Endothelial cell of umbilical vein (primary cell): ENCODE measurements at regions not wholly inside any gene's neighbourhood (a gene's known extent, or its start where the extent isn't known, plus 50 kb on each side); places are given as distances from the start of the nearest gene placed in this dataset.

Experiments used
- BruUV-seq: library from RNA; stranded (reverse); fragments of 400-500 nt; replicated peaks from 2 replicates; lab custom pipeline; 2021; lab: Mats Ljungman, UMichigan
- CTCF ChIA-PET: fragments of 300-600, 350-600 bp; sonication (Branson Sonifier 250); formaldehyde crosslinking; loops from one replicate; lab custom pipeline; 2021; ENCODE audit warnings: antibody characterized with exemption, inconsistent platforms; lab: Charles Lee
- POLR2A ChIA-PET: fragments of 300-600, 350-600 bp; sonication (Branson Sonifier 250); formaldehyde crosslinking; loops from one replicate; lab custom pipeline; 2021; ENCODE audit warnings: antibody characterized with exemption, inconsistent platforms; lab: Charles Lee
- DNase-seq: peaks from one replicate; pipeline ENCODE4 v3.0.0-alpha.2; 2011; ENCODE audit warnings: low read depth, low spot score
- FAIRE-seq: peaks from 2 replicates; lab custom pipeline; 2011; peaks lifted over from hg19 to GRCh38; lab: Jason Lieb, UNC
- H2AFZ ChIP-seq: 2 replicates; pipeline ENCODE4 v1.6.0; 2012; ENCODE audit warnings: low read depth, low read length, control low read depth, inconsistent platforms
- H3K27ac ChIP-seq: 2 replicates; pipeline ENCODE4 v1.5.1; 2011; ENCODE audit warnings: low read depth, mild to moderate bottlenecking, control low read depth, low read length, moderate library complexity; ENCODE audit not compliant: insufficient read depth
- H3K27me3 ChIP-seq, 2 experiments: 2 replicates each; pipeline versions ENCODE4 v1.6.0 to v1.6.1; 2011; ENCODE audit warnings: low read length in 2 of 2, mixed read lengths in 1 of 2; ENCODE audit not compliant: control insufficient read depth in 2 of 2, insufficient read depth in 2 of 2
- H3K36me3 ChIP-seq, 2 experiments: 2 replicates in 1 of 2; 3 replicates in 1 of 2; pipeline ENCODE4 v1.5.1; 2011; ENCODE audit warnings: low read length in 2 of 2, mild to moderate bottlenecking in 1 of 2, moderate library complexity in 1 of 2; ENCODE audit not compliant: control insufficient read depth in 2 of 2, insufficient read depth in 2 of 2; ENCODE audit errors: extremely low read depth in 1 of 2
- H3K4me1 ChIP-seq: 3 replicates; pipeline ENCODE4 v1.5.1; 2011; ENCODE audit warnings: mild to moderate bottlenecking, low read length; ENCODE audit not compliant: control insufficient read depth, insufficient read depth; ENCODE audit errors: extremely low read depth
- H3K4me2 ChIP-seq: 2 replicates; pipeline ENCODE4 v1.6.1; 2011; ENCODE audit warnings: low read length, control low read depth, mixed read lengths; ENCODE audit not compliant: insufficient read depth
- H3K4me3 ChIP-seq, 3 experiments: fragments of 200-600 bp in 1 of 3; sonication (generic), shearing (Covaris generic) in 1 of 3; replicated peaks in 1 of 3; 2 replicates each; pipeline ENCODE4 v1.5.1; 2011 to 2016; ENCODE audit warnings: control low read depth in 3 of 3, low read length in 3 of 3, mild to moderate bottlenecking in 2 of 3, inconsistent platforms in 1 of 3, low read depth in 1 of 3, moderate library complexity in 1 of 3; ENCODE audit not compliant: insufficient read depth in 1 of 3
- H3K79me2 ChIP-seq: 2 replicates; pipeline ENCODE4 v1.6.0; 2012; ENCODE audit warnings: low read length, inconsistent platforms; ENCODE audit not compliant: control insufficient read depth, insufficient read depth
- H3K9ac ChIP-seq: replicated peaks from 2 replicates; pipeline ENCODE3; 2011; ENCODE audit warnings: low read length, control low read depth; ENCODE audit not compliant: insufficient read depth; ENCODE audit errors: extremely low read depth
- H3K9me1 ChIP-seq: replicated peaks from 3 replicates; pipeline ENCODE4 v1.6.0; 2011; ENCODE audit warnings: mild to moderate bottlenecking, low read length; ENCODE audit not compliant: control insufficient read depth, insufficient read depth; ENCODE audit errors: extremely low read depth
- H3K9me3 ChIP-seq: replicated peaks from 2 replicates; pipeline ENCODE4 v1.5.1; 2012; ENCODE audit warnings: low read length, inconsistent platforms; ENCODE audit not compliant: control insufficient read depth, insufficient read depth
- H4K20me1 ChIP-seq: replicated peaks from 2 replicates; pipeline ENCODE3; 2011; ENCODE audit warnings: mild to moderate bottlenecking, low read length; ENCODE audit not compliant: control insufficient read depth, insufficient read depth; ENCODE audit errors: extremely low read depth
- CTCF ChIP-seq, 2 donors: IDR thresholded peaks; 1 replicate in 1 of 2; 2 replicates in 1 of 2; pipeline ENCODE4 v1.5.1; 2011; ENCODE audit warnings: low read length in 2 of 2, mild to moderate bottlenecking in 2 of 2, moderate library complexity in 2 of 2, control low read depth in 1 of 2, inconsistent platforms in 1 of 2, low read depth in 1 of 2; ENCODE audit not compliant: insufficient read depth in 1 of 2; ENCODE audit errors: extremely low read depth in 1 of 2
- EZH2 ChIP-seq: IDR thresholded peaks from 2 replicates; pipeline ENCODE4 v1.6.1; 2012; ENCODE audit warnings: borderline replicate concordance, low read depth, mild to moderate bottlenecking, moderate library complexity, low read length, inconsistent platforms; ENCODE audit not compliant: severe bottlenecking
- FOS ChIP-seq: IDR thresholded peaks from 2 replicates; pipeline ENCODE4 v1.6.1; 2011; ENCODE audit warnings: mild to moderate bottlenecking, low read length, moderate library complexity, borderline replicate concordance; ENCODE audit not compliant: insufficient read depth
- GATA2 ChIP-seq: IDR thresholded peaks from 2 replicates; pipeline ENCODE4 v1.7.0; 2011; ENCODE audit warnings: low read depth, mild to moderate bottlenecking, moderate library complexity, mixed read lengths, low read length; ENCODE audit not compliant: insufficient read length, insufficient read depth
- JUN ChIP-seq: IDR thresholded peaks from 2 replicates; pipeline ENCODE4 v1.6.1; 2011; ENCODE audit warnings: borderline replicate concordance, low read depth; ENCODE audit not compliant: insufficient read length, insufficient read depth
- MYC ChIP-seq: IDR thresholded peaks from one replicate; pipeline ENCODE4 v1.6.1; 2011; ENCODE audit warnings: mild to moderate bottlenecking, low read depth, low read length
- POLR2A ChIP-seq: IDR thresholded peaks from 2 replicates; pipeline ENCODE4 v1.6.1; 2012; ENCODE audit warnings: low read depth, mild to moderate bottlenecking, control low read depth, low read length
- POLR2AphosphoS5 ChIP-seq: IDR thresholded peaks from 2 replicates; pipeline ENCODE4 v1.6.1; 2012; ENCODE audit warnings: low read depth, mild to moderate bottlenecking, control low read depth, low read length, moderate library complexity; ENCODE audit not compliant: insufficient read depth
- dilution Hi-C: fragments of 300-500 bp; cut with MboI; formaldehyde crosslinking; loops from one replicate; pipeline ENCODE4 v1.15.0; 2019; ENCODE audit warnings: low sequenced_read_pairs; ENCODE audit not compliant: extremely low pct_ligation_motif_present
- intact Hi-C: fragments of 100-400 bp; cut with micrococcal nuclease; formaldehyde crosslinking; loops from one replicate; pipeline ENCODE4 v1.10.0; 2022
- TF ChIP-seq, protein P1 (sequence below): IDR thresholded peaks from 2 replicates; pipeline ENCODE4 v1.6.1; 2011; ENCODE audit not compliant: insufficient read depth, insufficient read length

- dilution Hi-C loops, result no loop called here
- POLR2A ChIA-PET, result no interaction called here
- no peak overlapping the region for H3K4me3 ChIP-seq
These were observed 211.5 kb upstream of the TNRC6C start for GRCh38 chr17:77746896-77747554.

More at GRCh38 chr17:77746896-77747554, 211.5 kb upstream of the TNRC6C start:
- Histone ChIP-seq H2AFZ (no peak overlapping the region), H3K36me3 (no peaks in the 10 kb centered on the region), H3K9me3 (no peaks in the 10 kb centered on the region), H3K79me2 (no peaks in the 10 kb centered on the region), H3K4me1 (no peaks in the 10 kb centered on the region), H3K9ac (no peak overlapping the region), H4K20me1 (no peaks in the 10 kb centered on the region), H3K27me3 (no peaks in the 10 kb centered on the region), H3K4me2 (no peak overlapping the region), H3K9me1 (no peaks in the 10 kb centered on the region), H3K27ac (no peak overlapping the region)
- TF ChIP-seq MYC (no peak), FOS (no peak), JUN (no peak), POLR2A (no peak), GATA2 (no peak), CTCF (IDR thresholded peaks at IDR 0.05; ENCODE audit: extremely low read depth in 1 of 2, insufficient read depth in 1 of 2, low read depth in 1 of 2, low read length in 2 of 2) (no peak), POLR2AphosphoS5 (no peak), EZH2 (no peak)
- TF ChIP-seq, protein P1, sequence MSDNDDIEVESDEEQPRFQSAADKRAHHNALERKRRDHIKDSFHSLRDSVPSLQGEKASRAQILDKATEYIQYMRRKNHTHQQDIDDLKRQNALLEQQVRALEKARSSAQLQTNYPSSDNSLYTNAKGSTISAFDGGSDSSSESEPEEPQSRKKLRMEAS, result no peak
- FAIRE-seq (no peak), DNase-seq (no peak)
- intact Hi-C loops, result no loop called here
- no TSS peak for BruUV-seq
- CTCF ChIA-PET, result no interaction called here
